Hematopoietic multipotent progenitor cell treated with erythropoietin and hydrocortisone succinate and interleukin-3 and kit ligand, for 6 days (in vitro differentiated cells): ENCODE measurements at regions not wholly inside any gene's neighbourhood (a gene's known extent, or its start where the extent isn't known, plus 50 kb on each side); places are given as distances from the start of the nearest gene placed in this dataset.

Experiments used
- DNase-seq: peaks from one replicate; pipeline ENCODE4 v3.0.0-alpha.2; 2015

GRCh38 chr2:34353509-34354113 lies 754.5 kb upstream of the FAM98A start:
- no peak for DNase-seq

- DNase-seq, result no peak
Observed at GRCh38 chr2:34349527-34349926, 750.4 kb upstream of the FAM98A start.

GRCh38 chr2:34345030-34345429 lies 745.9 kb upstream of the FAM98A start:
- no peak for DNase-seq

- no peak for DNase-seq
Observed at GRCh38 chr2:34340307-34340706, 741.2 kb upstream of the FAM98A start.

GRCh38 chr2:34337735-34338134 lies 738.6 kb upstream of the FAM98A start:
- no peak for DNase-seq

- no peak for DNase-seq
Observed at GRCh38 chr2:34332813-34333212, 733.7 kb upstream of the FAM98A start.

GRCh38 chr2:34320056-34320455 lies 721.0 kb upstream of the FAM98A start:
- DNase-seq, result no peak

GRCh38 chr2:34317797-34318196 lies 718.7 kb upstream of the FAM98A start:
- DNase-seq, result no peak

GRCh38 chr2:34316788-34317187 lies 717.7 kb upstream of the FAM98A start:
- DNase-seq, result no peak

- no peak for DNase-seq
Observed at GRCh38 chr2:34311816-34312215, 712.7 kb upstream of the FAM98A start.

GRCh38 chr2:34308140-34308539 lies 709.0 kb upstream of the FAM98A start:
- DNase-seq, result no peak

GRCh38 chr2:34307636-34308035 lies 708.5 kb upstream of the FAM98A start:
- DNase-seq, result no peak

GRCh38 chr2:34306745-34307144 lies 707.6 kb upstream of the FAM98A start:
- no peak for DNase-seq

- DNase-seq, result no peak
Observed at GRCh38 chr2:34305587-34305986, 706.5 kb upstream of the FAM98A start.

GRCh38 chr2:34294961-34295360 lies 695.9 kb upstream of the FAM98A start:
- DNase-seq, result no peak

- DNase-seq, result no peak
Observed at GRCh38 chr2:34291076-34291475, 692.0 kb upstream of the FAM98A start.

GRCh38 chr2:34288016-34288415 lies 688.9 kb upstream of the FAM98A start:
- DNase-seq, result no peak

GRCh38 chr2:34280606-34281005 lies 681.5 kb upstream of the FAM98A start:
- no peak for DNase-seq

- DNase-seq, result no peak
Observed at GRCh38 chr2:34266908-34267697, 668.0 kb upstream of the FAM98A start.

GRCh38 chr2:34261701-34262100 lies 662.6 kb upstream of the FAM98A start:
- no peak for DNase-seq

GRCh38 chr2:34254272-34254878 lies 655.3 kb upstream of the FAM98A start:
- DNase-seq, result no peak

- no peak for DNase-seq
Observed at GRCh38 chr2:34252111-34252510, 653.0 kb upstream of the FAM98A start.

GRCh38 chr2:34251578-34251977 lies 652.5 kb upstream of the FAM98A start:
- no peak for DNase-seq

- no peak for DNase-seq
Observed at GRCh38 chr2:34244195-34244594, 645.1 kb upstream of the FAM98A start.
